Vagina (tissue), 2 donors: ENCODE measurements at regions not wholly inside any gene's neighbourhood (a gene's known extent, or its start where the extent isn't known, plus 50 kb on each side); places are given as distances from the start of the nearest gene placed in this dataset.
"Not testable (repeated sequence)": the region's sequence is repeated elsewhere in the genome, so short reads cannot be mapped to it uniquely, and the experiment has no call there.

ENCODE experiments used
- DNase-seq, 2 donors: peaks; one replicate each; pipeline ENCODE4 v3.0.0-alpha.2; 2017; ENCODE audit errors: extremely low spot score in 2 of 2
- H3K27ac ChIP-seq: fragments of 200-600 bp; sonication (generic); one replicate; pipeline ENCODE4 v1.5.1; 2019
- H3K27me3 ChIP-seq: fragments of 200-600 bp; sonication (generic); one replicate; pipeline ENCODE4 v1.5.1; 2019
- H3K36me3 ChIP-seq, 2 donors: fragments of 200-600 bp; sonication (generic); one replicate each; pipeline ENCODE4 v1.5.1; 2017 to 2019
- H3K4me1 ChIP-seq: fragments of 200-600 bp; sonication (generic); one replicate; pipeline ENCODE4 v1.5.1; 2019
- H3K4me3 ChIP-seq, 2 donors: fragments of 200-600 bp; sonication (generic); 1 replicate in 1 of 2; 2 replicates in 1 of 2; pipeline ENCODE4 v1.5.1; 2016 to 2019
- H3K9me3 ChIP-seq: fragments of 200-600 bp; sonication (generic); one replicate; pipeline ENCODE4 v1.5.1; 2019
- CTCF ChIP-seq, 3 experiments: fragments of 450-650 bp in 2 of 3; fragments of 200-600 bp in 1 of 3; sonication (generic) in 1 of 3; IDR thresholded peaks; one replicate each; pipeline ENCODE4 v1.5.1; 2017 to 2019; ENCODE audit warnings: antibody characterized with exemption in 3 of 3, mild to moderate bottlenecking in 2 of 3, moderate library complexity in 2 of 3
- POLR2A ChIP-seq, 2 donors: fragments of 450-650 bp; IDR thresholded peaks; one replicate each; pipeline ENCODE4 v1.6.1; 2017; ENCODE audit warnings: antibody characterized with exemption in 2 of 2, mild to moderate bottlenecking in 2 of 2, moderate library complexity in 2 of 2
- POLR2AphosphoS5 ChIP-seq, 2 donors: sonication (generic); formaldehyde crosslinking; IDR thresholded peaks; one replicate each; pipeline ENCODE4 v1.9.0; 2017; ENCODE audit warnings: antibody characterized with exemption in 2 of 2, mild to moderate bottlenecking in 2 of 2, low read depth in 1 of 2; ENCODE audit not compliant: insufficient read depth in 1 of 2
- intact Hi-C: fragments of 100-400 bp; cut with DNase I; formaldehyde crosslinking; loops from one replicate; pipeline ENCODE4 v1.15.1; 2023

GRCh38 chr2:129396980-129397599, 582.4 kb upstream of the RAB6C start:
- no peak for DNase-seq
- no peaks in the 10 kb centered on the region for H3K9me3 ChIP-seq
- TF ChIP-seq POLR2AphosphoS5 (IDR thresholded peaks at IDR 0.05; ENCODE audit: insufficient read depth in 1 of 2, low read depth in 1 of 2) (no peak), CTCF (IDR thresholded peaks at IDR 0.05) (peak in 1 of 3 experiments; percentile 20)
- H3K27ac ChIP-seq: no peak overlapping the region
- H3K4me1 ChIP-seq: no peaks in the 10 kb centered on the region
- H3K27me3 ChIP-seq: no peaks in the 10 kb centered on the region
- no peak overlapping the region for H3K4me3 ChIP-seq
- H3K36me3 ChIP-seq: no peaks in the 10 kb centered on the region
- intact Hi-C loops: no loop called here

- intact Hi-C loops: no loop called here
- Histone ChIP-seq H3K4me3 (no peak overlapping the region), H3K4me1 (no peaks in the 10 kb centered on the region), H3K9me3 (no peaks in the 10 kb centered on the region), H3K27me3 (no peaks in the 10 kb centered on the region), H3K36me3 (no peaks in the 10 kb centered on the region), H3K27ac (no peak overlapping the region)
- no peak for DNase-seq
- TF ChIP-seq POLR2AphosphoS5 (IDR thresholded peaks at IDR 0.05; ENCODE audit: insufficient read depth in 1 of 2, low read depth in 1 of 2): no peak
- TF ChIP-seq POLR2A (IDR thresholded peaks at IDR 0.05): no peak
- TF ChIP-seq CTCF (IDR thresholded peaks at IDR 0.05): no peak
Observed at GRCh38 chr2:129400826-129401225, 578.6 kb upstream of the RAB6C start.

GRCh38 chr2:129402076-129402475, 577.4 kb upstream of the RAB6C start:
- H3K4me1 ChIP-seq: no peaks in the 10 kb centered on the region
- H3K36me3 ChIP-seq: no peaks in the 10 kb centered on the region
- intact Hi-C loops: no loop called here
- DNase-seq: no peak
- no peaks in the 10 kb centered on the region for H3K9me3 ChIP-seq
- H3K27ac ChIP-seq: no peak overlapping the region
- no peaks in the 10 kb centered on the region for H3K27me3 ChIP-seq
- TF ChIP-seq POLR2A (IDR thresholded peaks at IDR 0.05) (no peak), CTCF (IDR thresholded peaks at IDR 0.05) (no peak), POLR2AphosphoS5 (IDR thresholded peaks at IDR 0.05; ENCODE audit: insufficient read depth in 1 of 2, low read depth in 1 of 2) (no peak)
- no peak overlapping the region for H3K4me3 ChIP-seq

GRCh38 chr2:129404000-129404685, 575.3 kb upstream of the RAB6C start:
- no peaks in the 10 kb centered on the region for H3K27me3 ChIP-seq
- no peaks in the 10 kb centered on the region for H3K9me3 ChIP-seq
- no peak for DNase-seq
- no peak overlapping the region for H3K4me3 ChIP-seq
- intact Hi-C loops: no loop called here
- H3K27ac ChIP-seq: no peak overlapping the region
- H3K36me3 ChIP-seq: no peaks in the 10 kb centered on the region
- TF ChIP-seq POLR2A (IDR thresholded peaks at IDR 0.05): no peak
- no peak for TF ChIP-seq POLR2AphosphoS5 (IDR thresholded peaks at IDR 0.05; ENCODE audit: insufficient read depth in 1 of 2, low read depth in 1 of 2)
- no peak for TF ChIP-seq CTCF (IDR thresholded peaks at IDR 0.05)
- H3K4me1 ChIP-seq: no peaks in the 10 kb centered on the region

- TF ChIP-seq CTCF (IDR thresholded peaks at IDR 0.05) (no peak), POLR2A (IDR thresholded peaks at IDR 0.05) (no peak), POLR2AphosphoS5 (IDR thresholded peaks at IDR 0.05; ENCODE audit: insufficient read depth in 1 of 2, low read depth in 1 of 2) (no peak)
- DNase-seq: no peak
- Histone ChIP-seq H3K36me3 (no peaks in the 10 kb centered on the region), H3K4me3 (no peak overlapping the region), H3K27ac (no peak overlapping the region), H3K27me3 (no peaks in the 10 kb centered on the region), H3K4me1 (no peaks in the 10 kb centered on the region), H3K9me3 (no peaks in the 10 kb centered on the region)
- intact Hi-C loops: no loop called here
Observed at GRCh38 chr2:129408570-129408969, 570.9 kb upstream of the RAB6C start.

GRCh38 chr2:129417041-129417440, 562.4 kb upstream of the RAB6C start:
- H3K27ac ChIP-seq, intact Hi-C loops, H3K4me3 ChIP-seq, H3K27me3 ChIP-seq, H3K9me3 ChIP-seq, H3K4me1 ChIP-seq, H3K36me3 ChIP-seq, DNase-seq: not testable (repeated sequence)
